ENCODE measurements at regions not wholly inside any gene's neighbourhood (a gene's known extent, or its start where the extent isn't known, plus 50 kb on each side); places are given as distances from the start of the nearest gene placed in this dataset.
"Not testable (repeated sequence)": the region's sequence is repeated elsewhere in the genome, so short reads cannot be mapped to it uniquely, and the experiment has no call there.

DNA sequence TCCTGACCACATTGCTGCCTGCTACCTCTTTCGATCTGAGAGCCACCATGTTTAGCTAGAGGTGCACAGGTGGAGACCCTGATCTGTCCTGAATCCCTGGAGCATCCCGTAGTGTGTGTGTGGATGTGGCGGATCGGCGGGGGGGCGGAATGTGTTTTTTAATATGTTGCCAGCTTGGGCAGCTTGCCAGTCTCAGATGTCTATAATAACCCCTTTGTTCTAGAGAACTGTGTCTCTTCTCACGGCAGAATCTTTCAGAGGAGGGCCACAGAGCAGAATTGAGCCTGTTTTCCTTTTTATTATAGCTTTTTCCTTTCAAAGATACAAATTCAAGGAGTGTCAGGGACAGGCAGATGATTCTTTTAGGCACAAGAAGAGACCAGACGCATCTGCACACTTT is 934.1 kb upstream of the KLHL29 start:
- DNase-seq = no peak

DNA sequence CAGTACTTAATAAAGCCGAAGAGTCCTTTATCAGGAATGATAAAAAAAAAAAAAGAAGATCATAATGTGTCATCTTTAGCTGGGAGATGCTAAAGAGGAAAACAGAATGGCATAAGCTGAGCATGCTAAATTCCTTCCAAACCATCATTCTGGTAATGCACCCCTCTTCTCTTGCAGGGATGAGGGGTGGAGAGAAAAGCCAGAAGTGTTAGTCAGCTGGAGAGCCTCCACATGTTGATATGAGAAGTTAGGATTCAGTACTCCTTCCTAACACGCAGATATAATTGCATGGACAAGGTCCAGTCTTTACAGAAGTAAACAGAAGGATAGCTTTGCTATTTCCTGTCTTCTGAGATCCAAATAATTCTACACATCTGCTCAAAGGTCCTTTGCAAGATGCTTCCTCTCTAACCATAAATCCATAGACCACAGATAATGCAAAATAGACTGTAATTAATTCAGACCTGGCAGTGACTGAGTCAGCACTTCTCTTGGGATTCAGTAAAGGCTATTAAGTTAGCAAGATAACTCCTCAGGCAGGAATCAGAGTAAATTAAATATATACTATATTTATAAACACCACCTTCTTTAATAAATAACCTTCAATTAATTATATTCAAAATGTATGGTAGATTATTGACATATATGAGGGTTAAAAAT is 930.0 kb upstream of the KLHL29 start:
- no peak for DNase-seq

DNA sequence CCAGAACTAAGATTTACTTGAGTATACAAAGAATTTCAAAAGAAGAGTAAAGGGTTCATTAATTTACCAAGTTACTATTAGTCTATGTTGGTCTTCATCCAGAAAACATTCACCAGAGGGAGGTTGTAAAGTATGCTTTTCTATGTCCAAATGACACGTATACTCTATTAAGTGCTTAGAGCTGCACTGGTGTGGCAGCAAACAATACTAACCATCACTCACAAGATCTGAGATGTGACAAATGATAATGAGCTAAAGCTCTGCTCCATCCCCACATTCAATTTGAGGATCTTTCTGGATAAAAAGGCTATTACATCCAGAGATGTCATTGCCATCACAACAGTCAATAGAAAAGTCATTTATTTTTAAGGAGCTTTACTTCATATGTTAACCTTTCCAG is 926.5 kb upstream of the KLHL29 start:
- DNase-seq = no peak

DNA sequence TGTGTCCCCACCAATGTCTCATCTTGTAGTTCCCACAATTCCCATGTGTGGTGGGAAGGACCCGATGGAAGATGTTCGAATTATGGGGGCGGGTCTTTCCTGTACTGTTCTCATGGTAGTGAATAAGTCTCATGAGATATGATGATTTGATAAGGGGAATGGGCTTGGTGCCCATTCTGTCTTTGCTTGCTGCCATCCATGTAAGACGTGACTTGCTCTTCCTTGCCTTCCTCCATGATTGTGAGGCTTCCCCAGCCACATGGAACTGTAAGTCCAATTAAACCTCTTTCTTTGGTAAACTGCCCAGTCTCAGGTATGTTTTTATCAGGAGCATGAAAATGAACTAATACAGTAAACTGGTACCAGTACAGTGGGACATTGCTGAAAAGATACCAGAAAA is 909.9 kb upstream of the KLHL29 start:
- not testable (repeated sequence) for DNase-seq

DNA sequence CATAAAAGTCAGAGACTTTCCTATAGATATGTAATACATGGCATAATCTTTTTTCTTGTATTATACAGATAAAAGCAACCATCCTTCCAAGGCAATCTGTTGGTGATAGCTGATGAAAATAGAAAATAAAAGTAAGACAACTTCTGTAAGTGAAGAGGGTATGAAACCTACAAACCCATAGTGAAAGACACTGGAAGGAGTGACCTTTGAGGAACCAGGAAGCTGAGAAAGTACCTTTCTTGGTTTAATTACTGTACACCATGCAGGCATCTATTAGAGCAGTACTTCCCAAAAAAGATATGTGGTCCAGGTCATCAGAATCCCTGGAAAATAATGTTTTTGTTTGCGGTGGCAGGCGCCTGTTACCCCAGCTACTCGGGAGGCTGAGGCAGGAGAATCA is 906.6 kb upstream of the KLHL29 start:
- DNase-seq = no peak

DNA sequence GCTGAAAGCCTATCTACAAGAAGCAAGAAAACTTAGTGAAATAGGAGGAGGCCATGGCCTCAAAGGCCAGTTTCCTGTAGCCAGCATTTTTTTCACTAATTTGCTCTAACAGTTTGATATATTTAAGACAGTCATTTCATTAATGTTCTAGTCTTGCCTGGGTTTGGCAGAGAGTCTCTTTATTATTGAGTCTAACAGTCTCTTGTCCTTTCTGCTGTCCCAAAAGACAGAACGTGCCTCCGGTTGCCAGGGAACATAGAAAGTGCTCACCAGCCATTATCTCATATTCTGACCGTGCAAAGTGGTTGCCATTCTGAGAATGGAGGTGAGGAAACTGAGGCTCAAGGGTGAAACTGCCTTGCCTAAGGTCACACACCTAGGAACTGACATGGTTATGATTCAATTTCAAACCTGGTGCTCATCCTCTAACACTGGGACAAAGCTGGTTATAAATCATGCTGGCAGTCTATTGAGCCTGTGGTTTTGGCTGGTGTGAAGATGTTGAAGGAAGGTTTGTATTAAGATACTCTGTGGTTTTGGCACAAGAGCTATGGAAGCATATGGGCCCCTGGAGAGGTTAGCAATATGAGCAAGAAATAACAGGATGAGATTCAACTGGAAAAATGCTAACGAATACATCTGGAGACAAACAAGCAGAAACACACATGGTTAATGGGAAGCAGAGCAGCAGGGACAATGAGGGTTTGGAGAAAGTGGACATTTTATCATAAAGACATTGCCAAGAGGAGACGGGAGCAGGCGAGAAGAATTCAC is 903.3 kb upstream of the KLHL29 start:
- DNase-seq = no peak

DNA sequence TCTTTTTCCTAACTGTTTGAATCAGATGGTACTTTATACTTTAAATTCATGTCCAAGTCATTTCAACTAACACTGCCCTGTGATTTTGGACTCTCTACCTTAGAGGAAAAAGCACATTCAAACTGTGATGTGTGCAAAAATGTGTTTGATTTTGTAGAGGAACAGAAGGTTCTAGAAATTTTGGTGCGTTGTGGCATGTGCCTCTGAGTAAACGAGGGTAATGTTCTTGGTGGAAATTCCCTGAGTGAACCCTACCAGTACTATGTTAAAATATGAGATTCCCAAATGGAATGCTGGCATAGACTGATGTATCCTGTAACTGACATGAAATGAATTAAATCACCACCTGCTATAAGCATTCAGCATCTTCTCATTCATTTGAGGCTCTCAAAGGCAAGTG is 901.9 kb upstream of the KLHL29 start:
- DNase-seq = no peak

DNA sequence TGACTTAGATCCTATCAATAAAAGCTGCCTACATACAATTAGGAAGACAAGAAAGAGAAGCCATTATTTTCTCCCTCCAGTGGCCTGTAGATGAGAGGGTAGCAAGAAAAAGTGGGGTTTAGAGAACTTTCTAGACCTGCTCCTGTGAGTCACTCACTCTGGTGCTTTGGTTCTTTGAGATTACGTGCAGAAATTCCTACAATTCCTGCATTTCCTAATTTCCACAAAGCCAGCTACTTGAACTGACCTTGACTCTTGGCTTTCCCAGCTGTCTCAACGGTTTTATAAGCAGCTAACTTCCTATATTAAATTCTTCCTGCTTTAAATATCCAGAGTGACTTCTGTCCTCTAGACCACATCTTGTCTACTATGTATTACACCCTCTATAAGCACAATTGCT is 899.5 kb upstream of the KLHL29 start:
- no peak for DNase-seq

DNA sequence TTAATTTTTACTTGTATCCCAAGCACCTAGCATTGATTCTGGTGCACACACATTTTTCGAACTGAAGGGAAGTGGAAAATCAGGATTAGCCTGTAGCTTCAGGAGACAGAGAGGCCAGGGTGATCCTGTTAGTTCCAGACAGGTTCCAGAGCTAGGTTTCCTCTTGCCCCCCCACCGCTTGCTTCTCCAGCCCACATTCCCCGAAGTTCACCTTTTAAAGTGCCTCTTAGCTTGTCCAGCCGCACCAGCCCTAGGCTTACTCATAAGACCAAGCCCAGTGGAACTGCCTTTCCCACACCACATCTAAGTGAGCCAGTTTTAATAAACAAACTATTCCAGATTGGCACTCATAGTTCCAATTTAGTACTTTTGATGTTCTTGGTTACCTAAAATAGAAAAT is 898.6 kb upstream of the KLHL29 start:
- DNase-seq = no peak

DNA sequence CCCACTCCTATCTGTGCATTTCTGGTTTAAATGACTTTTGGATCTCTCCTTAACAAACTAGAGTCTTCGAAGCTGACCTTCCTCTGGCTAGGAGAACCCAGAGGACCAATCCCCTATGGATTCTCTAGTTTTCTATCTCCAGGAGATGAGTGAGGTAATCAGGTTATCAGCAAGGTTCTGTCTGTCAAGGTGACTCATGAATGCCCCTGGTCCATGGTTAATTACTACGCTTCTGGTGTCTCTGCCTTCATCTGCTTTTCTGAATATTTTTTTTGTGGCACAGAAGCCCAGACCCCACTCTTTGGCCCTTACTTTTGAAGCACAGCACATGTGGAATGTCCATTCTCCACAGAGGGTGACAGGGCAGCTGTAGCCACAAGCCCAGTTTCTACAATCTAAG is 897.9 kb upstream of the KLHL29 start:
- DNase-seq = no peak

DNA sequence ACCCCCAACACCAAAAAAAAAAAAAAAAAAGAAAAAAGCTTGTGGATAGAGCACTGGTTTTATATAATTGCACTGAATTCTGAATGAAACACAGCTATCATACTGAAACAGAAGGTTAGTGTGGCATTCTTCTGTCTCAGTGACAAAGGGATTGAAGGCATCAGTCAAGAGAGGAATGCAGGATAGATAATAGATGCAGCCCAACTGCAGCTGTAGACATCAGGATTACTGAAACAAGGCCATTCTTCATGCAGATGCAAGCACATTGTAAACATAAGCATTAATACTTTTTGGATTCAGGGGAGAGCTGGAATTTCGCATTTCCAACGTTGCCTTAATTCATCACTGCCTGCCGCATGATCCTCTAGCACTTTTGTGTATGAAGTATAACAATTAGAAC is 897.4 kb upstream of the KLHL29 start:
- DNase-seq = no peak

DNA sequence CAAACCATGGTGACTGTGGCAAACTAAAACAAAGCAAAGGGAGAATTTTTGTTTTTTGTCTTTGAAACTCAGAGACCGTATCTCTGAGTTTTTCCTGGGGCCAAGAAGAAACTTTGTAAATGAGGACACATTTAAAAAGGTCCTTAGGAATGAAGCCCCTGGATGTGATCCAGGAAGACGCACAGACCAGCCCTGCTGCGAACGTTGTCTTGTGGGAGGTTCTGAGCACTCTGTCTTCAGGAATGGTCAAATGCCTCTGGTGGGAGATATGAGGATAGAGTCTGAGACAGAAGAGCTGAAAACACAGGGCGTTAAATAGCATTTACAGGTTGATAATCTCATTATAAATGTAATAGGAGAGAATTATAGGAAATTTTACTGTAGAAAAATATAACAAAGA is 893.5 kb upstream of the KLHL29 start:
- no peak for DNase-seq

DNA sequence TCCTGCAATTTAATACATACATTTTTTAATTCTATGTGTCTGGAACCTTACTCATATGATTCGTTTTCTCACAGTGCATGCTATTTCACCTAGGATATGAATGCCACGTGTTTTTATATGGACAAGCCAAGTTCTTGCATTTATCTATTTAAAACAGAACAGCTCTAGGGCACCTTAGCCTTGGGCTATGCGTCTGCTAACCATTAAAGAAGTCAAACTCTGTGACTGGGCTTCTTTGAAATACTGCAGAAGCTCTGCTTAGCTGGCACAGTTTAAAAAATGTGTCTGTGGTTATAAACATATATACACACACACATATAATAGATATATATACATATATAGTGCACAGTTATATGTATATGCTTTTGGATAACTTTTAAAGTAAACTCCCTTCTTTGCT is 890.8 kb upstream of the KLHL29 start:
- DNase-seq = no peak

DNA sequence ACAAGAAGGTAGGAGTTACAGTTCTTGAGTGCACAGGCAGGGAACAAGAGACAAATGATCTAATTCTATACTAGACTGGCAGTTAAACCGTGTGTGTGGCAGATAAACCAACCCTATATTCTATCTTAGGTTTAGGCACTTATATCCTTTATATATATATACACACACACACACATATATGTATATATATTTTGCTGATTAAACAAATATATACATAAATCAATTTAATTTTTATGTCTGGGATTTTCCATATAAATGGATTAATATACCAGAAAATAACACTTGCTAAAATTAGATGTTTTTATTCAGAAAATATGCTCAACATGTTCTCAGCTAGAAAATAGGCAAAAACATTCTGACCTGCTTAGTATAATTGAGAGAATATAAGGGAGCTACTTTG is 887.9 kb upstream of the KLHL29 start:
- DNase-seq = no peak

DNA sequence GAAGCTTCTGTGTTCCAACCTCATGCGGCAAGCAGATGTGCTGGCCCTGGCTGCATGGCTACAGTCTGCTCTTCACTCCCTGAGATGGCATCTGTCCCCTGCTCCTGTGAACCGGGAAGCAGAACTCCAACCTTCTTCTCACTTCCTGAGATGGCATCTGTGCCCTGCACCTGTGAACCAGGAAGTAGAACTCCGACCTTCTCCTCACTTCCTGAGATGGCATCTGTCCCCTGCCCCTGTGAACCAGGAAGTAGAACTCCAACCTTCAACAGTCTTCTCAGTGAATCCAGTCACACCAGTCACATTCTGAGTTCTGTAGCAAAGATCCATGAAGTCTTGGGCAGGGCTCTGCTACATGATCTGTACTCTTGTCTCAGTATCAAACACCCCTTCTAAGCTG is 887.2 kb upstream of the KLHL29 start:
- no peak for DNase-seq

DNA sequence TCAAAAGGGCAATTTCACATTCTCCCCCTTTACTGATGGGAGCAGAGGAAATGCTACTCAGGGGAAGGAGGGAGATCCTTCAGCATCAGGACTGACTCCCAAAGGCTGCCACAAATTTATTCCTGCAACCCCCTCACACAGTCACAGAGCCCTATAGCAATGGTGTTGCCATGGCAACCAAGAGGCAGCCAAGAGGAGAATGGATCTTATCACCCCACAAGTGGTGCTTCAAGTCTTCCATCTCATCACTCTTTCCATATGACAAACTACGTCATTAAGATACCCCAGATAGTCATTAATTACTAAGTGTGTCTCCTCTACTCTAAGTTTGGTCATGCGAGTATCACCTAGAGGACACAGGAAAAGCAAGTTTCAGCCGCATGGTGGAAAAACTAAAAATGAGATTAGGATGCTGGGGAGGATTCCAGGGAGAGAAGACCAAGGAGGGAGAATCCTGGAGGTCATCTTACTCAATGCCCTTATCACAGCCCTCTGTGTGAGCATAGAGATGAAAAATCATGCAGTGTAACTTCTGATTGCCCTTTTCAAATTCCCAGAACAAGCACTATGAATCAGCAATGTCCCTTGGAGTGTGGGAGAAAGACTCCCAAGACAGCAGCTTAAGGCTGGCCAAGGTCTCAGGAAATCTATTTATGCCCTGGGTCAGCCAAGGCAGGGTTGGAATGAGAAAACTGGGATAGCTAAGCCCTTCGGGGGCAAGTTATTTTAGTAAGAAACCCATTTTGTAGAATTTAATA is 885.7 kb upstream of the KLHL29 start:
- no peak for DNase-seq

DNA sequence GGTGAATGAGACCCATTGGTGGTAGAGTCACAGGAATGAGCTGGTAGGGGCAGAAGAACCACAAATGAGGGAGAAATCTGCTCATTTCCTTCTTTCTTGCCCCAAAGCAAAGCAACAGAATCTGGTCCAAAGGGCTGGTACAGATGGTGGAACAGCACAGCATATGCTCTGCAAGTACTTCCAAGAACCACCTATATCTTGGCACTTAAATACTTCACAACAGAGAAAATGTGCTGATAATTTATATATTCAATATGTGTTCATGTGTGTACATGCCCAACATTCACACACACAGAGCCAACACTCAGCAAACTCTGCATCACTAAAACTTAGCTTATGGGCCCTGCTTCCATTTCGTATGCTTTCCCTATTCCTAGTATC is 884.4 kb upstream of the KLHL29 start:
- DNase-seq = no peak

DNA sequence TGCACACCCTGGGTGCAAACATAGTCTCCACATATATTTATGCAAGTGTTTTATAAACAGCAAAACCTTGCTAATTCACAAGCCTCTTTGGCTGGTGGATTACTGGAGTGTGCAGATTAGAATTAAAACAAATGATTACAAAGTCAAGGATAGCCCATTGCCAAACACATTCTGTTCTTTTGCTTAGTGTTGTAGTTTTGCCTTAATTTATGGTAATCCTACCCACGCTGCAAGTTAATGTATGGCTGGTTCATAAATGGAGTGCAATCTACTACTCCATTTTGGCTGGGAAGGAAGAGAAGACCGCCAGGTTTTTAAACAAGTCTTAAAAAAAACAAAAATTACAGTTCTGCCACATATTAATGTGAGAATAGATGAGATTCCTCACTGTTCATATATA is 883.1 kb upstream of the KLHL29 start:
- no peak for DNase-seq

DNA sequence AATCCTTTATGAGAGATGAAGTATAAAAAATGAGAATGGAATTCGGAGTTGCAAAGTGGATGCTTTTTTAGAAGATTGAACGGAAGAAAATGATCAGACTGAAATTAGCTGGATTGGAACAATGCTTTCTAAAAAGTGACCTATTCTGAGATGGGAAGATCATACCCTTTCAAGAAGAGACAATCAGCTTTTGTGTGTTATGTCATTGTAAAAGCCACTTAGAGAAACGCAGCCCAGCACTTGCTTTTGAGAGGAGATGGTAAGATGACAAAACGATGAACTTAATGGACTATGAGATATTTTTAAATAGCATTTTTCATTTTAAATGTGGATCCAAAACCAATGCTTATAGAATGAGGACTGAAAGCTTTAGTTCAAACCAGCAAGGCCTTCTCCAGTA is 871.4 kb upstream of the KLHL29 start:
- DNase-seq = no peak

DNA sequence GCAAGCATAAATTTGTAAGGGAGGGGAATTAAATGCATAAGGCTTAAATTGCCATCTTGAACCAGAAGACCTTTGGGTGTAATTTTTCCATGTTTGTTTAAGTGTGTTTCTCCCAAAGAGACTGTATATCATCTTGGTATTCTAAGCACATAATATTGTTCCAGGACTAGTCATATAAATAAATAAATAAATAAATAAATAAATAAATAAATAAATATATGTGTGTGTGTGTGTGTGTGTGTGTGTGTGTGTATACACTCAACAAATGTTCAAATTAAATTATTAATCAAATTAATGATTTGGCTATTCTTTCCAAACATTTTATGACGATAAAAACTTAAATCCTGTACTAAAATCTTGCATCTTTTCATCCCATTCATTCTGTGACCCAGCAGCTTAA is 867.8 kb upstream of the KLHL29 start:
- no peak for DNase-seq

DNA sequence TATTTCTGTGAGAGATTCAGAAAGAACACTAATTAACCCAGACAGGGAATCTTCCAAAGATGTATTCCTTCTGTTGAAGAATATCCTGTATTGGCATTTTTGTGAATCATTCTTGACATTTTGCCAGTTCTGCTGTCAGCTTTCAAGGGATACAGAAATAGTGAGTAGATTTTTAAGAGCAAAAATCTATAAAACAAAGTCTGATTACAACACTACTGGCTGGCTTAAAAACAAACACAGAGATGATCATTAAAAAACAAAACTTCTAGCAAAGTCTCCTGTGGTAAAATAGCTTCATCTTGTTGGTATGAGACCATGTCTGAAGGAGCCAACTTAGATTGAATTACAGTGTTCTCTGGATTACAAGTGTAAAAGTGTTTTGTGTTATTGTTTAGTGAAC is 866.3 kb upstream of the KLHL29 start:
- no peak for DNase-seq

DNA sequence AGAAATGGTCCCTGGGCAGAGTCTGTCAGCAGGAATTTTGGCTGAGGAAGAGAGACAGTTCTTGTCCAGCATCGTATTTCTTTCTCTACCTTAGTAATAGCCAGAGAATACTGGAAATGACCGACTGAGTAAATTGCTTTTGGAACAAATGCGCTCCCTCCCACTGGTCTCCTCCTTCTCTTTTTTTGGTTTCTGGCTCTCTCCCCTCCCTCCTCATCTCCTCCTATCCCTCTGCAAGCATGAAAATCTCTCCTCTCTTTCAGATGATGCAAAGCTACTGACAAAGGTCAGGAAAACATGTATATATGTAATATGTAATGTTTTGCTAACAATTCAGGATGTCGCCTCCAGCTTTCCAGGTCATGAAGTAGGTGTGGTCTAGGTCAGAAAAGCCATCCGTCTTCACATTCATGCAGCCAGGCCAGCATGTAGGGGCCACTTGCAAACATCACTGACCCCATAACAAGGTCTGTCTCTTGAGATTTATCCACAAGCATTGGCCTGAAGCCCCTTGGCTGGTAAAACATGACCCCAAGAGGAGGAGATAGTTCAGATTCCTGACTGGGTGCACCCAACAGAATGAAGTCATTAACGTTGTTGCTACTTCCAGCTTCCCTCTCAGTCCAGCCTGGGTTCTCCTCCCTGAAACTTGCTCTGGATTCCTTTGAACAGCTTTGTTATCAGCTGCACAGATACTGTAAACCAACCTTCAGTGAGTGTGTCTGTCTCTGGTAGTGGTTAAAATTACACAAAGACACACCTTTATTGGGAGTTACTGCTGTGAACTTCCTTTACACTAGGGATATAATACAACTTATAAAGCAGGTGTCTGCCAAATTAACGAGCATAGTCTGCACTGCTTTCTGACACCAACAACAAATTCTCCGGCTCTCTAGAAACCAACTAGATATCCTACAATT is 864.4 kb upstream of the KLHL29 start:
- DNase-seq = no peak

DNA sequence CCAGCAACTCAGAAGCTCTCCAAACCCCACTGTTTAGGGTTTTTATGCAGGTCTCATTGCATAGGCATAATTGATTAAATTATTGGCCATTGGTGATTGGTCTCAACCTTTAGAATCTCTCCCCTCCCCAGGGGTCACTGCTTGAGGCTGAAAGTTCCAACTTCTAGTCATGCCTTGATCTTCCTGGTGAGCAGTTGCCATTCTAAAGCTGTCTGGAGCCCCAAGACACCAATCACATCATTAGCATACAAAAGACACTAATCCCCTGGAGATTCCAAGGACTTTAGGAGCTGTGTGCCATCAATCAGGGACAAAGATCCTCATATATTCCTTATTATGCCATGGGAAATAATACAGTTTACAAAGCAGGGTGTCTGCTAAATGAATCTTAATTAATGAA is 863.4 kb upstream of the KLHL29 start:
- DNase-seq = no peak

Measured in DMS79 treated with DMSO at 0.1 percent for 48 hours (cell line).